Central memory CD8-positive, alpha-beta T cell (primary cell): ENCODE measurements at regions not wholly inside any gene's neighbourhood (a gene's known extent, or its start where the extent isn't known, plus 50 kb on each side); places are given as distances from the start of the nearest gene placed in this dataset.
"Not testable (repeated sequence)": the region's sequence is repeated elsewhere in the genome, so short reads cannot be mapped to it uniquely, and the experiment has no call there.

Experiments
- ATAC-seq: fragments of 150-1000 bp; cut with Tn5 transposase; replicated peaks from 2 replicates; pipeline ENCODE4 v1.10.0; 2022; ENCODE audit warnings: mild to moderate bottlenecking, moderate FRiP score, moderate number of reproducible peaks; ENCODE audit not compliant: poor library complexity, severe bottlenecking; ENCODE audit errors: extremely low read depth
- DNase-seq, 2 donors: peaks; one replicate each; pipeline ENCODE4 v3.0.0; 2021; ENCODE audit warnings: low spot score in 2 of 2
- H3K27ac Mint-ChIP-seq: one replicate; pipeline ENCODE4 v1.8.0; 2022; ENCODE audit warnings: low read depth, mild to moderate bottlenecking, moderate library complexity, mixed read lengths
- H3K27me3 Mint-ChIP-seq: one replicate; pipeline ENCODE4 v1.8.0; 2022; ENCODE audit warnings: mixed read lengths
- H3K36me3 Mint-ChIP-seq: one replicate; pipeline ENCODE4 v1.8.0; 2022; ENCODE audit warnings: mild to moderate bottlenecking, moderate library complexity, mixed read lengths; ENCODE audit not compliant: insufficient read depth
- H3K4me1 Mint-ChIP-seq: one replicate; pipeline ENCODE4 v1.8.0; 2022; ENCODE audit warnings: mixed read lengths
- H3K4me3 Mint-ChIP-seq: one replicate; pipeline ENCODE4 v1.8.0; 2022; ENCODE audit warnings: mild to moderate bottlenecking, moderate library complexity, mixed read lengths
- H3K9me3 Mint-ChIP-seq: one replicate; pipeline ENCODE4 v1.8.0; 2022; ENCODE audit warnings: mixed read lengths

- ATAC-seq, H3K36me3 Mint-ChIP-seq: not testable (repeated sequence)
- H3K9me3 Mint-ChIP-seq: peaks cover 12% of the 10 kb centered on the region
Measured at GRCh38 chr3:176605553-176605952, 591.7 kb downstream of the TBL1XR1 start.

GRCh38 chr3:176595307-176595706 is 602.0 kb downstream of the TBL1XR1 start:
- Mint-ChIP-seq H3K27ac (no peak overlapping the region), H3K4me1 (no peaks in the 10 kb centered on the region), H3K27me3 (no peaks in the 10 kb centered on the region), H3K9me3 (peaks cover 5% of the 10 kb centered on the region), H3K4me3 (no peak overlapping the region), H3K36me3 (no peaks in the 10 kb centered on the region)
- DNase-seq: no peak
- ATAC-seq: no peak

More at GRCh38 chr3:176605553-176605952, 591.7 kb downstream of the TBL1XR1 start:
- not testable (repeated sequence) for H3K27me3 Mint-ChIP-seq, H3K4me1 Mint-ChIP-seq, H3K4me3 Mint-ChIP-seq, DNase-seq, H3K27ac Mint-ChIP-seq

- Mint-ChIP-seq H3K27me3 (no peaks in the 10 kb centered on the region), H3K27ac (no peak overlapping the region), H3K36me3 (no peaks in the 10 kb centered on the region), H3K4me1 (no peaks in the 10 kb centered on the region), H3K9me3 (no peaks in the 10 kb centered on the region), H3K4me3 (no peak overlapping the region)
- no peak for DNase-seq
- no peak for ATAC-seq
Measured at GRCh38 chr3:176590722-176591121, 606.6 kb downstream of the TBL1XR1 start.

- DNase-seq (no peak), ATAC-seq (no peak)
- Mint-ChIP-seq H3K4me3 (no peak overlapping the region), H3K27me3 (no peaks in the 10 kb centered on the region), H3K27ac (no peak overlapping the region), H3K36me3 (no peaks in the 10 kb centered on the region), H3K4me1 (no peaks in the 10 kb centered on the region), H3K9me3 (no peaks in the 10 kb centered on the region)
Measured at GRCh38 chr3:176587089-176587488, 610.2 kb downstream of the TBL1XR1 start.

GRCh38 chr3:176584413-176585176 is 612.7 kb downstream of the TBL1XR1 start:
- no peaks in the 10 kb centered on the region for H3K36me3 Mint-ChIP-seq
- H3K27me3 Mint-ChIP-seq: no peaks in the 10 kb centered on the region
- no peak for ATAC-seq
- H3K4me3 Mint-ChIP-seq: no peak overlapping the region
- H3K9me3 Mint-ChIP-seq: no peaks in the 10 kb centered on the region
- DNase-seq: no peak
- no peak overlapping the region for H3K27ac Mint-ChIP-seq
- no peaks in the 10 kb centered on the region for H3K4me1 Mint-ChIP-seq

GRCh38 chr3:176583956-176584355 is 613.3 kb downstream of the TBL1XR1 start:
- ATAC-seq (no peak), DNase-seq (no peak)
- H3K9me3 Mint-ChIP-seq: no peaks in the 10 kb centered on the region
- no peak overlapping the region for H3K27ac Mint-ChIP-seq
- H3K27me3 Mint-ChIP-seq: no peaks in the 10 kb centered on the region
- H3K4me3 Mint-ChIP-seq: no peak overlapping the region
- no peaks in the 10 kb centered on the region for H3K4me1 Mint-ChIP-seq
- H3K36me3 Mint-ChIP-seq: no peaks in the 10 kb centered on the region

GRCh38 chr3:176581589-176581988 is 615.7 kb downstream of the TBL1XR1 start:
- H3K4me1 Mint-ChIP-seq: no peaks in the 10 kb centered on the region
- DNase-seq (no peak), ATAC-seq (no peak)
- H3K27me3 Mint-ChIP-seq: no peaks in the 10 kb centered on the region
- no peak overlapping the region for H3K27ac Mint-ChIP-seq
- peaks cover 4% of the 10 kb centered on the region for H3K9me3 Mint-ChIP-seq
- no peak overlapping the region for H3K4me3 Mint-ChIP-seq
- no peaks in the 10 kb centered on the region for H3K36me3 Mint-ChIP-seq

- H3K27me3 Mint-ChIP-seq: no peaks in the 10 kb centered on the region
- DNase-seq (no peak), ATAC-seq (no peak)
- H3K4me1 Mint-ChIP-seq: no peaks in the 10 kb centered on the region
- H3K9me3 Mint-ChIP-seq: peaks cover 4% of the 10 kb centered on the region
- H3K27ac Mint-ChIP-seq: no peak overlapping the region
- no peak overlapping the region for H3K4me3 Mint-ChIP-seq
- H3K36me3 Mint-ChIP-seq: no peaks in the 10 kb centered on the region
Measured at GRCh38 chr3:176579711-176580185, 617.5 kb downstream of the TBL1XR1 start.

GRCh38 chr3:176578316-176578715 is 619.0 kb downstream of the TBL1XR1 start:
- Mint-ChIP-seq H3K4me1 (no peaks in the 10 kb centered on the region), H3K36me3 (no peaks in the 10 kb centered on the region), H3K4me3 (no peak overlapping the region), H3K9me3 (peaks cover 4% of the 10 kb centered on the region), H3K27me3 (no peaks in the 10 kb centered on the region), H3K27ac (no peak overlapping the region)
- no peak for DNase-seq
- ATAC-seq: no peak

- H3K4me3 Mint-ChIP-seq: no peak overlapping the region
- no peaks in the 10 kb centered on the region for H3K36me3 Mint-ChIP-seq
- no peak for DNase-seq
- no peaks in the 10 kb centered on the region for H3K4me1 Mint-ChIP-seq
- no peaks in the 10 kb centered on the region for H3K27me3 Mint-ChIP-seq
- H3K9me3 Mint-ChIP-seq: peaks cover 4% of the 10 kb centered on the region
- no peak for ATAC-seq
- H3K27ac Mint-ChIP-seq: no peak overlapping the region
Measured at GRCh38 chr3:176577447-176577846, 619.8 kb downstream of the TBL1XR1 start.

GRCh38 chr3:176574786-176575185 is 622.5 kb downstream of the TBL1XR1 start:
- Mint-ChIP-seq H3K4me3 (no peak overlapping the region), H3K4me1 (no peaks in the 10 kb centered on the region), H3K9me3 (peaks cover 4% of the 10 kb centered on the region), H3K36me3 (no peaks in the 10 kb centered on the region), H3K27ac (no peak overlapping the region), H3K27me3 (no peaks in the 10 kb centered on the region)
- ATAC-seq (no peak), DNase-seq (no peak)

GRCh38 chr3:176571926-176572325 is 625.4 kb downstream of the TBL1XR1 start:
- H3K4me1 Mint-ChIP-seq: no peaks in the 10 kb centered on the region

GRCh38 chr3:176570992-176571391 is 626.3 kb downstream of the TBL1XR1 start:
- Mint-ChIP-seq H3K36me3 (no peaks in the 10 kb centered on the region), H3K4me1 (no peaks in the 10 kb centered on the region), H3K27ac (no peak overlapping the region), H3K27me3 (no peaks in the 10 kb centered on the region), H3K4me3 (no peak overlapping the region), H3K9me3 (peaks cover 5% of the 10 kb centered on the region)
- ATAC-seq (no peak), DNase-seq (no peak)

More at GRCh38 chr3:176571926-176572325, 625.4 kb downstream of the TBL1XR1 start:
- Mint-ChIP-seq H3K27me3 (no peaks in the 10 kb centered on the region), H3K9me3 (peaks cover 5% of the 10 kb centered on the region), H3K27ac (no peak overlapping the region), H3K4me3 (no peak overlapping the region), H3K36me3 (no peaks in the 10 kb centered on the region)
- DNase-seq: no peak
- ATAC-seq: no peak
